Thyroid gland (tissue), 4 donors: ENCODE measurements at regions not wholly inside any gene's neighbourhood (a gene's known extent, or its start where the extent isn't known, plus 50 kb on each side); places are given as distances from the start of the nearest gene placed in this dataset.

Source experiments
- DNase-seq, 2 donors: peaks; one replicate each; pipeline ENCODE4 v3.0.0-alpha.2; 2019
- H3K27ac ChIP-seq, 3 donors: fragments of 200-600 bp; sonication (generic); 1 replicate in 2 of 3; 2 replicates in 1 of 3; pipeline ENCODE4 v1.5.1; 2016 to 2019; ENCODE audit warnings: mild to moderate bottlenecking in 1 of 3, moderate library complexity in 1 of 3
- H3K27me3 ChIP-seq: fragments of 200-600 bp; sonication (generic); one replicate; pipeline ENCODE4 v1.5.1; 2019
- H3K36me3 ChIP-seq, 2 donors: fragments of 200-600 bp; sonication (generic); one replicate each; pipeline ENCODE4 v1.5.1; 2016 to 2019
- H3K4me1 ChIP-seq, 2 donors: fragments of 200-600 bp; sonication (generic); one replicate each; pipeline ENCODE4 v1.5.1; 2017 to 2019
- H3K4me3 ChIP-seq, 3 donors: fragments of 200-600 bp; sonication (generic); replicated peaks in 1 of 3; 1 replicate in 2 of 3; 2 replicates in 1 of 3; pipeline ENCODE4 v1.5.1; 2016; ENCODE audit warnings: mild to moderate bottlenecking in 1 of 3
- H3K9me3 ChIP-seq: fragments of 200-600 bp; sonication (generic); one replicate; pipeline ENCODE4 v1.5.1; 2017
- CTCF ChIP-seq, 6 experiments: fragments of 200-600 bp in 3 of 6; fragments of 450-650 bp in 3 of 6; sonication (generic) in 3 of 6; IDR thresholded peaks; one replicate each; pipeline ENCODE4 v1.5.1; 2016 to 2019; ENCODE audit warnings: antibody characterized with exemption in 6 of 6, mild to moderate bottlenecking in 2 of 6, inconsistent platforms in 1 of 6, moderate library complexity in 1 of 6
- POLR2A ChIP-seq, 2 donors: fragments of 450-650 bp; IDR thresholded peaks; one replicate each; pipeline ENCODE4 v1.6.1; 2017; ENCODE audit warnings: antibody characterized with exemption in 2 of 2, mild to moderate bottlenecking in 2 of 2, moderate library complexity in 1 of 2
- WGBS, 2 donors: methylation state at CpG; one replicate each; pipeline ENCODE4 v1.1.5; 2017; 5-methylcytosine and 5-hydroxymethylcytosine counted together
- intact Hi-C: fragments of 100-400 bp; cut with DNase I; formaldehyde crosslinking; loops from one replicate; pipeline ENCODE4 v1.15.1; 2023

DNA sequence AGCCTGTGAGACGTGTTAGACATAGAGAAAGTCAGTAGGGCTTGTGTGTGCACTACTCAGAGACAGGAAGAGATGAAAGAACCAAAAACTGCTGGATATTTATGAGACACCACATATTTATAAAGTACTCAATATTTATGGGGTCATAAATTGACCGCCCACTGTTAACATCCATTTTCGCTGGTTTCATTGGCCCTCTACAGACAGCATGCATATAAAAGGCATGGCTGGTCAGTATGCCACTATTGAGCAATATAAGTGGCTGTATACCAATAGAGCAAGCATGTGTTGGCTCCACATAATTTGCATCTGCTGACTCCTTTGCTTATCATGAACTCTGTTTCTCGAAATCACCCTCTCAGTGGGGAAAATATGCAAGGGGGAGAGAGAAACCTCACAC lies 110.3 kb upstream of the BTN3A2 start:
- WGBS, 2 donors, result 84 to 87% methylated on average over 4 of the region's 4 CpGs
- Histone ChIP-seq H3K4me1 (peaks cover 0 to 4% of the 10 kb centered on the region in 2 donors), H3K9me3 (no peaks in the 10 kb centered on the region), H3K4me3 (no peak overlapping the region), H3K36me3 (no peaks in the 10 kb centered on the region), H3K27me3 (no peaks in the 10 kb centered on the region), H3K27ac (no peak overlapping the region)
- intact Hi-C loops, result no loop called here
- TF ChIP-seq POLR2A (IDR thresholded peaks at IDR 0.05) (no peak), CTCF (IDR thresholded peaks at IDR 0.05) (no peak)
- DNase-seq, result no peak

GRCh38 chr6:26257272-26257671 lies 107.7 kb upstream of the BTN3A2 start:
- no peak overlapping the region for H3K4me3 ChIP-seq
- no peaks in the 10 kb centered on the region for H3K36me3 ChIP-seq
- H3K27ac ChIP-seq, result no peak overlapping the region
- no peak for TF ChIP-seq POLR2A (IDR thresholded peaks at IDR 0.05)
- no peak for TF ChIP-seq CTCF (IDR thresholded peaks at IDR 0.05)
- 59 to 60% methylated on average over 7 of the region's 7 CpGs for WGBS, 2 donors
- intact Hi-C loops, result no loop called here
- no peaks in the 10 kb centered on the region for H3K9me3 ChIP-seq
- no peak for DNase-seq
- H3K27me3 ChIP-seq, result no peaks in the 10 kb centered on the region
- H3K4me1 ChIP-seq, result no peaks in the 10 kb centered on the region

DNA sequence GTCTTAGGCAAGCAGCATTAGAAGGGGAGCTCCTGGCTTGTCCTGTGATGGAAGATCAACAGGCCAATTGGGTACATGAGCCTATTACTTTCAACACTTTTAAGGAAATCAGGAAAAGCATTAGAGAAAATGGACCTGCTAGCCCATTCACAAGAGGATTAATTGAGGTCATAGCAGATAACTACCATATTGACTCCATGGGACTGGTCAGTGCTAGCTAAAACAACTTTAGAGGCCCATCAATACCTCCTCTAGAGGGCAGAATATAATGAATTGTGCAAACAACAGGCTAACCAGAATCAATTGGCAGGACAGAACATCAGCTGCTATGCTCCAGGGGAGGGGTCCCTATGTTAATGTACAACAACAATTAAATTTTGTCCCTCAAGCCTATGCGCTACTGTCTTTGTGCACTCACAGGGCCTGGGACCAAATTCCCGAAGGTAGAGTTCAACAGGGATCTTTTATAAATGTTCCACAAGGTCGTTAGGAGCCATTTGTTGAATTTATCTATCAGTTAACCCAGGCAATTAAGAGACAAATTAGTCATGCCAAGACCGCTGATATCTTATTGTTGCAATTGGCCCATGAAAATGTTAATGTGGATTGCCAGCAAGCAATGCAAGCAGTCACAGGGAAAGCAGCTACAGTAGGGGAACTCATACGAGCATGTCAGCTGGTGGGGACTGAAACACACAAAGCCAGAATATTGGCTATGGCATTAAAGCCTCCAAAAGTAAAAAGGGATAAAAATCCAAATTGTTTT lies 106.6 kb upstream of the BTN3A2 start:
- Histone ChIP-seq H3K27me3 (no peaks in the 10 kb centered on the region), H3K9me3 (no peaks in the 10 kb centered on the region), H3K4me3 (no peak overlapping the region), H3K4me1 (no peaks in the 10 kb centered on the region), H3K36me3 (no peaks in the 10 kb centered on the region), H3K27ac (no peak overlapping the region)
- intact Hi-C loops, result no loop called here
- whole genome bisulfite sequencing, 2 donors, result 94 to 97% methylated on average over 5 of the region's 5 CpGs
- no peak for TF ChIP-seq POLR2A (IDR thresholded peaks at IDR 0.05)
- no peak for TF ChIP-seq CTCF (IDR thresholded peaks at IDR 0.05)
- no peak for DNase-seq

- H3K36me3 ChIP-seq, result no peaks in the 10 kb centered on the region
- intact Hi-C loops, result no loop called here
- H3K27me3 ChIP-seq, result no peaks in the 10 kb centered on the region
- no peak for DNase-seq
- TF ChIP-seq CTCF (IDR thresholded peaks at IDR 0.05) (no peak), POLR2A (IDR thresholded peaks at IDR 0.05) (no peak)
- no peaks in the 10 kb centered on the region for H3K4me1 ChIP-seq
- H3K4me3 ChIP-seq, result no peak overlapping the region
- H3K27ac ChIP-seq, result no peak overlapping the region
- 82 to 92% methylated on average over 7 of the region's 7 CpGs for WGBS, 2 donors
- no peaks in the 10 kb centered on the region for H3K9me3 ChIP-seq
Measured at GRCh38 chr6:26260110-26260637, 104.8 kb upstream of the BTN3A2 start.

DNA sequence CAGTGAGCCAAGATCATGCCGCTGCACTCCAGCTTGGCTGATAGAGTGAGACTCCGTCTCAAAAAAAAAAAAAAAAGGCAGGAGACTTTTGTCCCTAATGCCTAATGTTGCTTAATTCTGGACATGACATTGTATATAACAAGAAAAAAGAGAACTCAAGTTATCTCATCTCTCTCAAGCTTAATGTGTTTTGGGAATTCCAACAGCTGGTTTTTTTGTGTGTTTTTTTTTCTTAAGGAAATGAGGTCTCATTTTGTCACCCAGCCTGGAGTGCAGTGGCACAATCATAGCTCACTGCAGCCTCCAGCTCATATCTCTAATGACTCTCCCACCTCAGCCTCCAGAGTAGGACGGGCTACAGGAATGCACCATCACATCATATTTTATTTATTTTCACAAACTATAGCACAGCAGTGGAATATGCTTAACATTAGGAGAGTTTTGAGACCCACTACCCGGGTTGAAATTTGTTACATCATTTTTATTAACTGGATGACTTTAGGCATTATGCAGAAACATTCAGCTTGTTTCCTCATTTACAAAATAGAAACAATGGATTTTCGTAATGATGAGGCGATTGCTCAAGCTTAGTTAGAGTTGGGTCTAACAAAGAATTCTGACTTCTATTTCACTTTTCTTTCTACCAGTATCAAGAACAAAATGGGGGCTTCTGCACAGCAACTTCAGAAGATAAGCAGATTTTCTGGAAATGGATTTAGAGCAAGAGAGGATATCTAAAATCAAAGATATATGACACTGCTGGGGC lies 104.1 kb upstream of the BTN3A2 start:
- DNase-seq, result no peak
- 92 to 94% methylated on average over 6 of the region's 6 CpGs for WGBS, 2 donors
- Histone ChIP-seq H3K36me3 (no peaks in the 10 kb centered on the region), H3K4me1 (no peaks in the 10 kb centered on the region), H3K9me3 (no peaks in the 10 kb centered on the region), H3K4me3 (no peak overlapping the region), H3K27ac (no peak overlapping the region), H3K27me3 (no peaks in the 10 kb centered on the region)
- no peak for TF ChIP-seq POLR2A (IDR thresholded peaks at IDR 0.05)
- TF ChIP-seq CTCF (IDR thresholded peaks at IDR 0.05), result no peak
- intact Hi-C loops, result no loop called here
